ENCODE measurements at regions not wholly inside any gene's neighbourhood (a gene's known extent, or its start where the extent isn't known, plus 50 kb on each side); places are given as distances from the start of the nearest gene placed in this dataset.

DNA sequence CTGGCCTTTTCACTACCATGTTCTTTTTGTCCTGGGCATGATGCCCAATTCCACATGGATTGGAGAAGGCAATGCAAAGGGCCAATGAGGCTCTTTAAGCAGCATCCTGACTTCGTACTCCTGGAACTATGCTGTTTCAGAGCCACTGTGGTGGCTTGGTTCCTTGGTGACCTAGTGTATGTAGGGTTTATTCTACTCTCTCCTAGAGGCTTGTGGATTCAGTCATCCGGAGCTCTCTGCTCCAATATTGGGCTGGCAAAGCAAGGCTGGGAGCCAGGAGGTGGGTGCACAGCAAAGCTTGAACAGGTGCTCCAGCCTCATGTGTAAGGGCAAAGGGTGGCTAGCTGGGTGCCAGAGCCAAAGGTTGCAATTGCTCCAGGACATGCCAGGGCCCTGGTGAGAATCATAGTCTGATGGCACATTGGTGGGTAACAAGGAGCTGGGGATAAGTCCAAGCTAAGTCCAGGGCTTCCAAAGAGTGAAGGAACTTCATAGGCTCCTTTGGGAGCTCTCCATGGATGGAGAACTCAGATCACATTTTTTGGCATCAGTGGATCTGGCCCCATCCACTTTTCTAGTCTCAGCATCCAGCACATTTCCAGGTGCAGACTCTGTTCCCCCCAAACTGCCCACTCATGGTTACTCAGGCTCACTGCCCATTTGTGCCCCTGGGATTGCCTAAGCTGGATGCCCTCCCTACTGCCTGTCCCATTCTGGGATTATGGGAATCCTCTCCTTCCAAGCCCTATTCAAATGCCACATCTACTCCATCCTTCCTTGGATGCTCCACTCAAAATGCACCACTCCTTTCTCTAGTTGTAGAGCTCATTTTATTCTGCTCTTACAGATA is 253.9 kb downstream of the EMP1 start:
- in situ Hi-C loops (cut with HindIII; ENCODE audit: low pct_unique_long_range_greater_than_20kb, low sequenced_read_pairs), result no loop called here
- no peak for DNase-seq (ENCODE audit: low read depth)

DNA sequence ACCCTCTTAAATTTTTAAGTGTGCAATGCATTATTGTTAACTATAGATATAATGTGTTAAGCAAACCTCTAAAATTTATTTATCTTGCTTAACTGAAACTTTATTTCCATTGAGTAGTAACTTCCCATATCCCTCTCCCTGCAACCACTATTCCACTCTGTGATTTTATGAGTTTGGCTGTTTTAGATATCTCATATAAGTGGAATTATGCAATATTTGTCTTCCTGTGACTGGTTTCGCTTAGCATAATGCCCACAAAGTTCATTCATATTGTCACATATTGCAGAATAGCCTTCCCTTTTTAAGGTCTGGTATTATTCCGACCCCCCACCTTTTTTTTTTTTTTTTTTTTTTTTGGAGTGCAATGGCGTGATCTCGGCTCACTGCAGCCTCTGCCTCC is 247.6 kb downstream of the EMP1 start:
- DNase-seq (ENCODE audit: low read depth), result no peak

DNA sequence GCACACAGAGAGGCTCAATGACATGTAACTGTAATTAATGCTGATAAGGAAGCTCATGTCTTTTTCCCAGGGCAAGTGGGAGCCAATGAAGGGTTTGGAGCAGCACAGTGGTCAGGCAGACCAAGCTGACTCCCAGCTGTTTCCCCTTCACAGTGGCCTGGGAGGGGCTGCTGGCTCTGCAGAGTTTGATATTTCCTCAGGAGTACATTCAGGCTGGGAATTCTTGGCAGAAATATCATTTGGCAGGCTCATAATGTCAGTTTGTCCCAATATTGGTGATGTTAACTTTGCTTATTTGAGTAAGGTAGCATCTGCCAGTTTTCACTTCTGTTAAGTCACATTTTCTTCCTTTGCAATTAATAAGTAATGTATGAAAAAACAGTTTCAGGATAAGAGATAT is 247.0 kb downstream of the EMP1 start:
- in situ Hi-C loops (cut with HindIII; ENCODE audit: low pct_unique_long_range_greater_than_20kb, low sequenced_read_pairs), result no loop called here

More for the DNA sequence above, 247.6 kb downstream of the EMP1 start:
- in situ Hi-C loops (cut with HindIII; ENCODE audit: low pct_unique_long_range_greater_than_20kb, low sequenced_read_pairs), result no loop called here

DNA sequence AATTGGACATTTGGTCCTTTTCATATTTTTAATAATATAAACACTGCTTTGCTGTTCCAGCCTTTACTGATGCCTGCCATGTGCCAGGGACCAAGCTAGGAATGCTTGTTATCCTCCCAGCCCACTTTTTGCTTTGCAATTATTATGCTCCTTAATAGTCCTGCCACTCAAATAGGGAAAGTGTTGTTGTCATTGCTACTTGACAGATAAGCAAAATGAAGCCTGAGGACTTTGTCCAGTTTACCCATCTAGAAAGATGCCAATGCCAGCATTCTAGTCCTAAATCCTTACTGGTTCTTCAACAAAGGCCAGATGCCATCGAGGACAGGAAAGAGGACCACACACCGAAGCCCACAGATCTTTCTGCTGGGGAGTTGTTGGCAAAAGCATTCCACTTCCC is 246.5 kb downstream of the EMP1 start:
- in situ Hi-C loops (cut with HindIII; ENCODE audit: low pct_unique_long_range_greater_than_20kb, low sequenced_read_pairs), result no loop called here
- no peak for DNase-seq (ENCODE audit: low read depth)

More for the DNA sequence above, 247.0 kb downstream of the EMP1 start:
- no peak for DNase-seq (ENCODE audit: low read depth)

DNA sequence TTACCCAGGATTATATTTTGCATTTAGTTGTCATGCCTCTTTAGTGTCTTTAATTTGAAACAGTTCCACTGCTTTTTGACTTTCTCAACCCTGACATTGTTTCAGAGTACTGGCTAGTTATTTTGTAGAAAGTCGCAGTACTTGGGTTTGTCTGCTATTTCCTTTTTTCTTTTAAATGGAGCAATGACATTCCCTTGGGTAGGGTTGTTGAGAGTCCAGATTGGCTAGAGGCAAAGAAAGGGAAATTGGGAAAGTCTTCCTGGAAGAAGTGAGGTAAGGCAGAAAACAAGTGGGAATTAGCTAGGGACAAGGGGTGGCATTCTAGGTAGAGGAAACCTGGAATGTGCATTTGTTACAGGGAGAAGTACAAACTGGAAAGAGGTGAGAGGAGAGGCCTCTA is 245.9 kb downstream of the EMP1 start:
- in situ Hi-C loops (cut with HindIII; ENCODE audit: low pct_unique_long_range_greater_than_20kb, low sequenced_read_pairs), result no loop called here
- no peak for DNase-seq (ENCODE audit: low read depth)

DNA sequence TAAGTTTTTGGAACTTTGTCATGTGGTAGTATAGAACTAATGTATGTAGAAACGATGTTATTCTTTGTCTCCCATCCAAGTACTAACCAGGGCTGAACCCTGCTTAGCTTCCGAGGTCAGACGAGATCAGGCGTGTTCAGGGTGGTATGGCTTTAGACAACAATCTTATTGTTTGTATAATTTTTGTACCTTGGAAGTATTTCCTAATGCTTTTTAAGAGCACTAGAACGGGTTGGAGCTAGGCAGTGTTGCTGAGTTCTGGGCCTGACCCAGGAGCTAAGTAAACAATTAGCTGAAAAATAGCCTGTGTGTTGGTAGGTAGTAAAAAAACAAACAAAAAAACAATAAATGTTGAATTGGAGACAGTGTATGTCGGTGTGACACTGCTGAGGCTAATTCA is 244.3 kb downstream of the EMP1 start:
- DNase-seq (ENCODE audit: low read depth), result no peak
- in situ Hi-C loops (cut with HindIII; ENCODE audit: low pct_unique_long_range_greater_than_20kb, low sequenced_read_pairs), result no loop called here

DNA sequence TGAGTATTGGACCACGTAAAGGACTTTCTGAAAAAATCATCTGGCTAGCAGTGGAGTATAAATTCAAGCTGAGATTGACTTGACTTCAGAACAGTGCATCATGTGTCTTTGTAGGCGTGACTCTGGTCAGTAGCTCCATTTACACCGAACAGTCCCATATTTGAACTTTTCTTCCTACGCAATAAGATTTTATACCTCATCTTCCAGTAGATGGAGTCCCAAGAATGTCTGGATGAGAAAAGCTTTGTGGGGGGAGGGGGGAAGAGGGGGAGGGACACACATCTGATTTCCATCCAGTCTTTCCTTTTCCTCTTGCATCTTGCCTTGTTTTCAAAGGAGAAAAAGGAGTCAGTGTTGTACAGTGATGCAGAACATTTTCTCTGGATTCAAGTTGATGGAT is 241.0 kb downstream of the EMP1 start:
- in situ Hi-C loops (cut with HindIII; ENCODE audit: low pct_unique_long_range_greater_than_20kb, low sequenced_read_pairs), result no loop called here
- DNase-seq (ENCODE audit: low read depth), result no peak

DNA sequence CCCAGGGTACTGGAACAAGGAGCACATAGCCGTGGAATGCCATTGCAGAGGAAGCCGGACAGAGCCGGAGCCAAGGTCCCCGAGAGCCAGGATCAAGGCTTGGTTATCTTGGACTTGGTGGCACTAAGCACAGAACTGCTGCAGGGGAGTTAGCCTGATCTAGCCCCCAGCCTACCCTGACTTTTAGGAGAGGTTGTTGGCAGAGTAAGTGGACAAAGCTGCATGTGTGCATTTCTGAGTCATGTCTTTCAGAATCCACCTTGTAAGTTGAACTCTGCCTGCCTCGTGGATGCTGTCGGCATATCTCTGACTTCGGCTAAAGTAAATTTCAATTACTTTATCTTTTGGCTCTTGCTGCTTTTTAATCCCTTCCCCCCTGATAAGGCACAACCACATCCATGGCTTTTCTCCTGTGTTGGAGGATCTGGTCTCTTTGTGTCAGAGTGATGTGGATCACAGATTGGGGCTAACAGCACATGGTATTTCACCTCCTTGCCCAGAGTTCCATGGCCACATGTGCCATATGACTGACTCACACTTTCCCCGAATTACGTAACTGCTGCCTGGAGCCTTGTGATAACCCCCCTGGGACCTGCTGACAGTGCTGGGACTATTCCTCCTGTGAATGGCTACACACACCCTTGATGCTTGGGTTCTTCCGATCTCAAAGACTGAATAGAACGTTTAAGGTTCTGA is 240.3 kb downstream of the EMP1 start:
- DNase-seq (ENCODE audit: low read depth), result no peak
- in situ Hi-C loops (cut with HindIII; ENCODE audit: low pct_unique_long_range_greater_than_20kb, low sequenced_read_pairs), result no loop called here

DNA sequence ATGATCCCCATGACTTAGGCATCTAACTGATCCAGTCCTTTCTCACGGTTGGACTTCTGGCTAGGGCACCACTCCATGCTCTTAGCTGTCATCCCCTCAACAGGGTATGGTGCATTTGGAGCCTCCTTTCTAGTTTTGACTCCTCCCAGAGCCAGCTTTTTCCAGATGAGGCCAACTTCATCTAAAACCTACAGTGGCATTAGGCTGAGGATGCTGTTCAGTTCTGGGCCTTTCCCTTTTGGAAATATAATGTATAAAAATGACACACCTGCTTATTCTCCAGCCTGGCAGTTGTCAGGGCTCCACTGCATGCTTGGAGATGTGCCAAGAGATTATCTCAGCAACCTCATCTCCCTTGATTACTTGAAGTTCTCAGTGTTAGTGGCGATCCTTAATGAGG is 239.7 kb downstream of the EMP1 start:
- in situ Hi-C loops (cut with HindIII; ENCODE audit: low pct_unique_long_range_greater_than_20kb, low sequenced_read_pairs), result no loop called here
- no peak for DNase-seq (ENCODE audit: low read depth)

DNA sequence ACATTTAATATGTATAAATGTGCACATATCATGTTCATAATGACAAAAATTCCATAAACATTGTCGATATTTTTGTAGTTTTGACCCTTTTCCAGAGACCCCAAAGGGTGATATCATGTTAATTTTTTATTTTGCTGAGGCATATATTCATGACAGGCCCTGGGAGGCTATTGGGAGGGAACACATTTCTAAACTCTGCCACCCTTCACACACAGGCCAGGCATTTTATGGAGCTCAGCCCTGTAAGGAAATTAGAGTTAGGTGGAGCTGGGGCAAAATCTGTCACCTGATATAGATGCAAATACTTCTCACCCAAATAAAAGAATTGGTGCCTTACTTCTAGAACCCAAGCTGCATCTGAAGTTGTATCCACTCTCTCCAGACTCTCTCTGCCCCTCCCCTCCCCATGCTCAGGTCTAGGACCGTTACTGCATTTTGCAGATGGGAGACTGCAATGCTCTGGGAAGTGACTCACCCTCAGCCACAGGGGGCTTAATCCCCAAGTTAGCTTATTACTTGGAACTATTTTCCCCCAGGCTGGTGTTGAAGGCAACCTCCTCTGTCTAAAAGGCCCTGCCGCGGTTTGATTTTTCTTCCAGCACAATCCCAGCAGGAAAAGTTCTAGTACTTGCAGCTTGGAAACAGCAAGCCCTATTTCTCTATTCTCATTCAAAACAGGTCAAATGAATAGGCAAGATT is 238.9 kb downstream of the EMP1 start:
- DNase-seq (ENCODE audit: low read depth), result no peak
- in situ Hi-C loops (cut with HindIII; ENCODE audit: low pct_unique_long_range_greater_than_20kb, low sequenced_read_pairs), result no loop called here

DNA sequence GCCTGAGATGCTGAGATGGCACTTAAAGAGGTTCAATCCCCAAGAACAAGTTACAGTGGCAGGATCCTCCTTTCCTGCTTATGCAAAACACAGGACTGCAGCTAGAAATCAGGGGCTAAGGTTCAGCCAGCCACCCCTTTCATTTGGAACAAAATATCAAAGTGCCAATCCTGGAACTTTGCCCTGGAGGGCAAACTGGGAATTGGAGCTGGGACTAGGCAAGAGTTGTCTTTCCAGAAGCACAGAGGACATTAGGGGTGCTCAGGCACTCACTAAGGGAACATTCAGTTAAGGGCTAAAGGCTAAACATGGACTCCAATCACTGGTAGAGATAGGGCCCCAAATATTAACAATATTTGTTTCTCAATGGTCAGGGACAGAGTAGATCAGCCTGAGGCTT is 237.2 kb downstream of the EMP1 start:
- DNase-seq (ENCODE audit: low read depth), result no peak
- in situ Hi-C loops (cut with HindIII; ENCODE audit: low pct_unique_long_range_greater_than_20kb, low sequenced_read_pairs), result no loop called here

DNA sequence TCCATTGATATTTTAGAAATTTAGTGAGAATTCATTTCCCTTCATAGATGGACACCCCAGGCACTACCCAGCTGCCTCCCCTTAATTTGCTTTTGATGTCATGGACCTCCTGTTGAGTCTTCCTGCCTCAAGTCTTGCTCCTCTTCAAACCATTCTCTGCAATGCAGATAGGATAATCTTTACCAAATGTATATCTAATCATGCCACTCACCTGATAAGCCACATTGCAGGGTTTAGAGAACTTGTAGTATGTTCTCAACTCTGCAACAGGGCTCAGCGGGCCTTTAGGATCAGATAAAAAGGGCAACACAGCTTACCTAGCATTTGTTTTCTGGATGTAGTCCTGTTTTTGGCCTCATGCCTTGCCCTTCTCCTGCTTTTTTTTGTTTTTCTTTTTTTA is 234.5 kb downstream of the EMP1 start:
- in situ Hi-C loops (cut with HindIII; ENCODE audit: low pct_unique_long_range_greater_than_20kb, low sequenced_read_pairs), result no loop called here
- DNase-seq (ENCODE audit: low read depth), result no peak

DNA sequence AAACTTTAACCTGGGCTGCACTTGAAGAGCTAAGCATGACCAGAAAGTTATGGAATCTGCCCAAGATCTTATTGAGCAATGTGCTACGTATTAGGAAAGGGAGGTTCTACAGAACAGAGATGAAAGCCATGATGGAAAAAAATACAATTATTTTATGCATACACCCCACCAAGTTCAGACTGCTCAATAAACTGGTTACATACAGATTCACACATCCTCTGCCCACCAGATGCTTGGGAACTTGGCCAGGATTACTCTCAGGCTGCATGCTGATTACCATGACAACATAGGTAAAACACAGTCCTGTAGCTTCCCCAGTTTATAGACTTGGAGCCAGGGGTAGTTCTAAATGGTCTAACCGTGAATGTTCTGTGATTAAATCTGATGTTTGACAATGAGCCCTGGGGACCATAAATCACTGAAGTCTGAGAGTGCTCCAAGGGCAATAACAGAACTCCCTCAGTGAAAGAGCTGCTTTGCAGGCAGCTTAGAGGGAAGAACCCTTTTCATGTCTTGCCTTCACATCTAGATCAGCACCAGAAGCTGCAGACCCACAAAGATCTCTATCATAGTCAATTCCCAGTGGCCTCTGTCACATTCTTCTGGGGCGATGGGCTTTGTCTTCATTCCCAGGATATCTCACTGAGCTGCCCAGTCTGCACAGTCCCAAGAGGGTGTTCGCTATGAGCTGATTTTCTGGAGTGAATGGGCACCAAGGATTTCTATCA is 232.2 kb downstream of the EMP1 start:
- in situ Hi-C loops (cut with HindIII; ENCODE audit: low pct_unique_long_range_greater_than_20kb, low sequenced_read_pairs), result no loop called here
- no peak for DNase-seq (ENCODE audit: low read depth)

DNA sequence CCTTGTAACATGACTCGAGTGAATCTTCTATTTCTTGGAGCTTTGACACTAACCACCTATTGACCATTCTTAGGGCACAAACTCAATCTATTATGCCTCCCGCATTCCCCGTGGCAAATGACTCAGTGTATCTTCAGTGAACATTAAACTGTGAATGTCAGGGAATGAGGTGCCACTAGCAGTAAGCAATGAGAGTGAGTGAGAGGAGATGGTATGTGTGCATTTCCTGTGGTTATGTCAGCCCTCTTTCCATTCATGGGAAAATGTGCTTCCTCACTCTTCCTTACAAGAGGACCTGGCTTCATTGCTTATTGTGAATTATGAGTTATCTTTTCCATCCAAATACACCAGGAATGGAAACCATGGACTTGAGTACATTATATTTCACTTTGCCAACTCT is 229.2 kb downstream of the EMP1 start:
- DNase-seq (ENCODE audit: low read depth), result peak; percentile 30
- in situ Hi-C loops (cut with HindIII; ENCODE audit: low pct_unique_long_range_greater_than_20kb, low sequenced_read_pairs), result no loop called here

DNA sequence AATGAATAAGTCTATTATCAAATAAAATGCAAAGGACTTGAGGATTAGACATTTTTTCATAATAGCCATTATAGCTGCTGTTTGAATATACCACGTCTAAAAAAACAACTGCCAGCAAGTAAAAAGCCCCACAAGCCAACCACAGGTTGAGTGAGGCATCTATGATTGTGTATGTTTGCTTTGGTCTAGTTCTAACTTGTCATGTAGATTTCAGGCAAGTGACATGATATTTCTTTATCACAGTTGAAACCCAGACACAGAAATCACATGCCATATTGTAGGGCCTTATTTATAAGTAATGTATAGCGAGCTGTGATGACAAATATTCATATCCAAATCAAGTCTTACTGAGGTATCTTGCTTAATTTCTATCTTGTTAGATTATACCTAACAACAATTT is 225.8 kb downstream of the EMP1 start:
- in situ Hi-C loops (cut with HindIII; ENCODE audit: low pct_unique_long_range_greater_than_20kb, low sequenced_read_pairs), result no loop called here
- DNase-seq (ENCODE audit: low read depth), result no peak

DNA sequence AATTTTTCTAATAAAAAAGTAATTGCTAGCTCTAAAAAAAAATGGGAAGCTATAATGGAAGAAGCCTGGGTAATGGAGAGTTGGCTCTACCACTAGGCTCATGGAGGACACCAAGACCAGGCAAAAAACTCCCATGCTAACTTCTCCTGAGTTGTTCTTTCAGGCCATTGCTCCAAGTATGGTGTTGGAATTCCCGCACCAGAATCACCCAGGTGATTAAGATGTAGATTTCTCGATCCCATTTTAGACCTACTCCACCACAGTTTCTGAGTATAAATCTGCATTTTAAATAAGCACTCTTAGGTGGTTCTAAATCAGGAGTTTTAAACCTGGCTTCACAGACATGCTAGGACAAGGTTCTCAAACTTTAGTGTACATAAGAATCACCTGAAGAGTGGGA is 221.0 kb downstream of the EMP1 start:
- in situ Hi-C loops (cut with HindIII; ENCODE audit: low pct_unique_long_range_greater_than_20kb, low sequenced_read_pairs), result no loop called here
- no peak for DNase-seq (ENCODE audit: low read depth)

DNA sequence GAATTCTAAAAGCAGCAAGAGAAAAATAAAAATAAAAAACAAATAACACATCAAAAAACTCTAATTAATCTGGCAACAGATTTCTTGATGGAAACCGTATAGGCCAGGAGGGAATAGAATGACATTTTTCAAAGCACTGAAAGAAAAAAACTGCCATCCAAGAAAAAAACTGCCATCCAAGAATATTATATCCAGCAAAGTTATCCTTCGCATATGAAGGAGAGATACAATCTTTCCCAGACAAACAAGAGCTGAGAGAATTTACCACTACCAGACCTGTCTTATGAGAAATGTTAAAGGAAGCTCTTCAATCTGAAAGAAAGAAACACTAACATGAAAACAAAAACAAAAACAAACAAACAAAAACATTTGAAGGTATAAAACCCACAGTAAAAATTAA is 214.8 kb downstream of the EMP1 start:
- no peak for DNase-seq (ENCODE audit: low read depth)
- in situ Hi-C loops (cut with HindIII; ENCODE audit: low pct_unique_long_range_greater_than_20kb, low sequenced_read_pairs), result no loop called here

DNA sequence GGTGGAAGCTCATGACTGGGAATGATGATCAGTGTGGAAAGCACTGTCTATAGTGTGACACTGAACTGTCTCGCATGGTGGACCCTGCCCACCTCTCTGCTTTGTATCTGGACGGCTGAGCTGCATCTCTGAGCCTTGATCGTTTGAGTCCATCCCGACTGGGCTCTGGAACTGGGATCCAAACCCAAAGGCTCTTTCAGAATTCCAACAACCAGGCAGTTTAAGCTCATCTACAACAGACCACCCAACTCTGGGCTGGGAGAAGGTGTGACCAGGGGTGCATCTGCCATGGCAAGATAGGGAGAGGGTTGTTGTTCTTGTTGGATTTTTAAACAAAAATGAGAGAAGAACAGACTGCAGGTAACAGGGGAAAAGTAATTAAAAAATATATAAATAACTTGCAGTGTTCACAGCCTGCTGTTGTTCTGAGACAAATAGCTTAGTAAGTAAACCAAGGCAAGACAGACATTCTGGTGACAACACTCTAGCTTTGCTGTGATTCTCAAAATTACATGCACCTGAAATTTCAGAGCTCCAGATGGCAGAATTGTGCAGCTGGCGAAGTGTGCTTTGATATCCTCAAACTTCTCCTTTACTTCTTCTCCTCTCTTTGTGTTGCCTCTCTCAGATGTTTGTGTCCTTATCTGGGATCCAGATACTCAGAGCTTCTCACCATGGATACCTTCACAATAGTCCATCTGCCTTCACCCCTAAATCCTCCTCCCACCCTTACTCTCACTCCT is 209.6 kb downstream of the EMP1 start:
- in situ Hi-C loops (cut with HindIII; ENCODE audit: low pct_unique_long_range_greater_than_20kb, low sequenced_read_pairs), result no loop called here
- no peak for DNase-seq (ENCODE audit: low read depth)
